ENCODE measurements at regions not wholly inside any gene's neighbourhood (a gene's known extent, or its start where the extent isn't known, plus 50 kb on each side); places are given as distances from the start of the nearest gene placed in this dataset.

- TF ChIP-seq CTCF (IDR thresholded peaks at IDR 0.05; ENCODE audit: insufficient read depth, low read depth, low read length, missing control alignments): no peak
- DNase-seq (ENCODE audit: low read depth): no peak
- H3K4me3 ChIP-seq (ENCODE audit: low read depth, low read length): no peak overlapping the region
Observed at GRCh38 chr6:166749666-166750065, 122.6 kb upstream of the RPS6KA2 start.

GRCh38 chr6:166747644-166748595 is 120.9 kb upstream of the RPS6KA2 start:
- H3K4me3 ChIP-seq (ENCODE audit: low read depth, low read length): no peak overlapping the region
- DNase-seq (ENCODE audit: low read depth): no peak
- TF ChIP-seq CTCF (IDR thresholded peaks at IDR 0.05; ENCODE audit: insufficient read depth, low read depth, low read length, missing control alignments): no peak

- no peak for TF ChIP-seq CTCF (IDR thresholded peaks at IDR 0.05; ENCODE audit: insufficient read depth, low read depth, low read length, missing control alignments)
- DNase-seq (ENCODE audit: low read depth): no peak
Observed at GRCh38 chr6:166745801-166746668, 119.0 kb upstream of the RPS6KA2 start.

GRCh38 chr6:166744223-166745134 is 117.4 kb upstream of the RPS6KA2 start:
- no peak overlapping the region for H3K4me3 ChIP-seq (ENCODE audit: low read depth, low read length)
- no peak for TF ChIP-seq CTCF (IDR thresholded peaks at IDR 0.05; ENCODE audit: insufficient read depth, low read depth, low read length, missing control alignments)
- DNase-seq (ENCODE audit: low read depth): no peak

More at GRCh38 chr6:166745801-166746668, 119.0 kb upstream of the RPS6KA2 start:
- no peak overlapping the region for H3K4me3 ChIP-seq (ENCODE audit: low read depth, low read length)

- TF ChIP-seq CTCF (IDR thresholded peaks at IDR 0.05; ENCODE audit: insufficient read depth, low read depth, low read length, missing control alignments): no peak
- DNase-seq (ENCODE audit: low read depth): no peak
- no peak overlapping the region for H3K4me3 ChIP-seq (ENCODE audit: low read depth, low read length)
Observed at GRCh38 chr6:166743406-166744222, 116.6 kb upstream of the RPS6KA2 start.

Measured in GM12865 (cell line).